Mesenchymal stem cell (in vitro differentiated cells and primary cell): ENCODE measurements at regions not wholly inside any gene's neighbourhood (a gene's known extent, or its start where the extent isn't known, plus 50 kb on each side); places are given as distances from the start of the nearest gene placed in this dataset.

ENCODE experiments used
- DNase-seq: peaks from one replicate; pipeline ENCODE4 v3.0.0-alpha.2; 2013
- H2AFZ ChIP-seq: one replicate; pipeline ENCODE4 v1.6.1; 2013; ENCODE audit warnings: low read depth, mild to moderate bottlenecking, control low read depth, inconsistent platforms, low read length, moderate library complexity
- H2AK5ac ChIP-seq: 2 replicates; pipeline ENCODE4 v1.6.1; 2013; ENCODE audit warnings: low read length, moderate library complexity, mild to moderate bottlenecking, inconsistent platforms; ENCODE audit not compliant: severe bottlenecking
- H2BK120ac ChIP-seq: one replicate; pipeline ENCODE4 v1.6.1; 2013; ENCODE audit warnings: low read depth, mild to moderate bottlenecking, inconsistent platforms, low read length, moderate library complexity
- H2BK12ac ChIP-seq, 2 experiments: one replicate each; pipeline ENCODE4 v1.6.1; 2013; ENCODE audit warnings: inconsistent platforms in 2 of 2, low read length in 2 of 2, mild to moderate bottlenecking in 2 of 2, moderate library complexity in 2 of 2, control low read depth in 1 of 2
- H2BK15ac ChIP-seq: one replicate; pipeline ENCODE4 v1.6.1; 2013; ENCODE audit warnings: mild to moderate bottlenecking, low read depth, inconsistent platforms; ENCODE audit not compliant: poor library complexity, severe bottlenecking
- H2BK5ac ChIP-seq: 2 replicates; pipeline ENCODE4 v1.6.1; 2013; ENCODE audit warnings: low read depth, mild to moderate bottlenecking, low read length, control low read depth, inconsistent platforms; ENCODE audit not compliant: poor library complexity, severe bottlenecking
- H3K14ac ChIP-seq, 2 experiments: one replicate each; pipeline ENCODE4 v1.6.1; 2013; ENCODE audit warnings: inconsistent platforms in 2 of 2, low read length in 2 of 2, control low read depth in 1 of 2, mild to moderate bottlenecking in 1 of 2, moderate library complexity in 1 of 2
- H3K18ac ChIP-seq, 2 experiments: one replicate each; pipeline ENCODE4 v1.6.1; 2013; ENCODE audit warnings: inconsistent platforms in 2 of 2, low read length in 2 of 2, control low read depth in 1 of 2, low read depth in 1 of 2, mild to moderate bottlenecking in 1 of 2
- H3K23ac ChIP-seq, 2 experiments: one replicate each; pipeline ENCODE4 v1.6.1; 2013; ENCODE audit warnings: inconsistent platforms in 2 of 2, low read length in 2 of 2, mild to moderate bottlenecking in 2 of 2, moderate library complexity in 2 of 2, control low read depth in 1 of 2
- H3K27ac ChIP-seq: 2 replicates; pipeline ENCODE4 v1.5.1; 2013; ENCODE audit warnings: mild to moderate bottlenecking, moderate library complexity, low read length, control low read depth, inconsistent platforms; ENCODE audit not compliant: poor library complexity, severe bottlenecking
- H3K27me3 ChIP-seq, 2 experiments: 2 replicates each; pipeline versions ENCODE4 v1.6.1 to v1.7.0; 2013; ENCODE audit warnings: low read length in 2 of 2, mild to moderate bottlenecking in 2 of 2, moderate library complexity in 2 of 2, control low read depth in 1 of 2, inconsistent platforms in 1 of 2; ENCODE audit not compliant: control insufficient read depth in 1 of 2, insufficient read depth in 1 of 2
- H3K36me3 ChIP-seq, 2 experiments: 2 replicates each; pipeline versions ENCODE4 v1.6.1 to v1.7.0; 2013; ENCODE audit warnings: low read length in 2 of 2, control low read depth in 1 of 2, inconsistent platforms in 1 of 2, low read depth in 1 of 2, mild to moderate bottlenecking in 1 of 2; ENCODE audit not compliant: insufficient read depth in 2 of 2, control insufficient read depth in 1 of 2
- H3K4ac ChIP-seq, 2 experiments: one replicate each; pipeline ENCODE4 v1.6.1; 2013; ENCODE audit warnings: inconsistent platforms in 2 of 2, low read length in 2 of 2, mild to moderate bottlenecking in 2 of 2, moderate library complexity in 2 of 2, control low read depth in 1 of 2, low read depth in 1 of 2
- H3K4me1 ChIP-seq: 2 replicates; pipeline ENCODE4 v1.6.1; 2013; ENCODE audit warnings: low read depth, low read length, control low read depth; ENCODE audit not compliant: control insufficient read depth, insufficient read depth
- H3K4me2 ChIP-seq: 2 replicates; pipeline ENCODE4 v1.6.1; 2013; ENCODE audit warnings: low read length, mild to moderate bottlenecking, inconsistent platforms; ENCODE audit not compliant: poor library complexity, severe bottlenecking
- H3K4me3 ChIP-seq, 2 experiments: 2 replicates each; pipeline versions ENCODE4 v1.5.1 to v1.7.0; 2013; ENCODE audit warnings: low read length in 2 of 2, mild to moderate bottlenecking in 2 of 2, control low read depth in 1 of 2, low read depth in 1 of 2; ENCODE audit not compliant: insufficient read depth in 1 of 2
- H3K79me1 ChIP-seq: replicated peaks from 2 replicates; pipeline ENCODE4 v1.6.1; 2013; ENCODE audit warnings: mild to moderate bottlenecking, control low read depth, low read length, inconsistent platforms; ENCODE audit not compliant: poor library complexity, severe bottlenecking
- H3K9ac ChIP-seq: 2 replicates; pipeline ENCODE4 v1.7.0; 2013; ENCODE audit warnings: mild to moderate bottlenecking, low read length, moderate library complexity
- H3K9me3 ChIP-seq: 2 replicates; pipeline ENCODE4 v1.7.0; 2013; ENCODE audit warnings: mild to moderate bottlenecking, low read length; ENCODE audit not compliant: control insufficient read depth
- H4K8ac ChIP-seq: one replicate; pipeline ENCODE4 v1.6.1; 2013; ENCODE audit warnings: inconsistent platforms, mild to moderate bottlenecking, low read length, moderate library complexity
- H4K91ac ChIP-seq: one replicate; pipeline ENCODE4 v1.6.1; 2013; ENCODE audit warnings: mild to moderate bottlenecking, low read length, inconsistent platforms
- WGBS: methylation state at CpG from one replicate; pipeline ENCODE4 v1.1.7; 2013; ENCODE audit warnings: mixed read lengths; 5-methylcytosine and 5-hydroxymethylcytosine counted together

DNA sequence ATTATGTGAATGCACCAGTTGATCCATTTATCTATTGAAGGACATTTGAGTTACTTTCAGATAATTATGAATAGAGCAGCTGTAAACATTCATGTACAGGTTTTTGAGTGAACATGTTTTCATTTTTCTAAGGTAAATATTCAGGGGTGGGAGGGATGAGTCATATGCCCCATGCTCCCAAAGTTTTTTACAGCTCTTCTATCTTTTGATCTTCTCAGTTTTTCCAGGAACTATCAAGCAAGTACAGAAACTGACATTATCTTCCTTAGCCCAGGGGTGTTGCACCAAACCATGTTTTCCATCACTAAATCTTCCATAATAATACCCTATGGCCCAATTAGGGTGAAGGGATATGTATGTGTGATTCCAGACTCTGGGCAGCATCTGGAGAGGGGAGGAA is 384.5 kb downstream of the EMP1 start:
- Histone ChIP-seq H2BK5ac (no peak overlapping the region), H2AFZ (no peak overlapping the region), H2BK120ac (no peak overlapping the region), H3K4me1 (no peaks in the 10 kb centered on the region), H3K4me2 (no peak overlapping the region), H3K27ac (no peak overlapping the region), H3K23ac (peak overlapping the region in 1 of 2 experiments; percentile 24), H2BK12ac (no peak overlapping the region), H3K4ac (no peak overlapping the region), H4K8ac (no peak overlapping the region), H4K91ac (no peak overlapping the region), H3K79me1 (no peaks in the 10 kb centered on the region), H3K9me3 (no peaks in the 10 kb centered on the region), H3K9ac (no peak overlapping the region), H3K27me3 (no peaks in the 10 kb centered on the region), H3K18ac (no peak overlapping the region), H2AK5ac (no peak overlapping the region), H3K4me3 (no peak overlapping the region), H3K14ac (no peak overlapping the region), H2BK15ac (no peak overlapping the region), H3K36me3 (no peaks in the 10 kb centered on the region)
- no peak for DNase-seq

DNA sequence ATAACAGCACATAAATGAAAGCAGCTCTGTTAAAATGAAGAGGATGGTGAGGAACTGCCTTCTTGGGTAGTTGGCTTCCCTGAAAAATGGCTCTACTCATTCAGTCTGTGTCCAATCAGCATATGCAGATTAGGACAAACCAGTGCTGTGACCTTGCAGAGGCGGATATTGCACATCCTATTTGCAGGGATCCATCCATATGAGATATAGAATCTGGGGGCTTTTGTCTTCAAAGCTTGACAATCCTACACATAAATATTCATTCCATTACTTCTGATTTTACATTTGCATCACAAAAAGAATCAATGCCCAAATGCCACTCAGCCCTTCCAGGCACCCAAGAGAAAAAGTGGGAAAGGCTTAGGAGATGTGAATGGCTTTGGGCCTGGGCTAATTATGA is 383.7 kb downstream of the EMP1 start:
- Histone ChIP-seq H3K4me3 (no peak overlapping the region), H3K79me1 (no peaks in the 10 kb centered on the region), H2AK5ac (no peak overlapping the region), H3K23ac (no peak overlapping the region), H3K27ac (no peak overlapping the region), H3K14ac (no peak overlapping the region), H3K27me3 (no peaks in the 10 kb centered on the region), H3K4me1 (no peaks in the 10 kb centered on the region), H3K9me3 (no peaks in the 10 kb centered on the region), H2BK15ac (no peak overlapping the region), H3K18ac (no peak overlapping the region), H4K91ac (no peak overlapping the region), H3K9ac (no peak overlapping the region), H2BK120ac (no peak overlapping the region), H4K8ac (no peak overlapping the region), H3K36me3 (no peaks in the 10 kb centered on the region), H2BK5ac (no peak overlapping the region), H2AFZ (no peak overlapping the region), H3K4me2 (no peak overlapping the region), H2BK12ac (no peak overlapping the region), H3K4ac (no peak overlapping the region)
- 75% methylated on average over 1 of the region's 1 CpG for WGBS
- no peak for DNase-seq

DNA sequence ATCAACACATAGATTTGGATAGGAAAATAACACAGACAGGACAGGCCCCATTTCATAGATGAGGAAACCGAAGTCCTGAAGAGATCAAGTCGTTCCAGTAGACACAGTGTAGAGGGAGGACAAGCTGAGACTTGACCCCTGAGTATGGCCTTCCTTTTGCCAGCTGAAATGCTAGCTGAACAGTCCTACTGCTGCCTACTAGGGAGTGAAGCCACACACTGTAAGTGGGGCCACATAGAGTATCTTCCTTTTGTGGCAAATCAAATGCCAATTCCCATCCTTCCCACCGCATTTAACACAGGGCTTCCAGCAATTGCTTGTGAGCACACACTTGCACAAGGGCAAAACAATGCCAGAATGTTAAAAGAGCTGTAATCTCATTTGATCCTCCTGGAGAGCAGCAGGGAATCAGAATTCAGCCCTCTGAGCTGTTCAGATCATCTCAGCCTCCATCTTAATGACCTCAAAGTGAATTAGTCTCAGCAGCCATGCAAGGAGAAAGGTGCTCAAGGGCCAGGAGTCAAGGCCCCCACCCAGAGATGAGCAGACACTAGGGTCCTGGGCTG is 380.5 kb downstream of the EMP1 start:
- H3K4me2 ChIP-seq = no peak overlapping the region
- no peak overlapping the region for H2AK5ac ChIP-seq
- no peak overlapping the region for H3K9ac ChIP-seq
- no peak overlapping the region for H3K18ac ChIP-seq
- H3K27me3 ChIP-seq = no peaks in the 10 kb centered on the region
- no peak overlapping the region for H2BK120ac ChIP-seq
- H3K4ac ChIP-seq = no peak overlapping the region
- H2BK15ac ChIP-seq = no peak overlapping the region
- 74% methylated on average over 3 of the region's 3 CpGs for WGBS
- H3K23ac ChIP-seq = no peak overlapping the region
- H3K14ac ChIP-seq = no peak overlapping the region
- DNase-seq = no peak
- H3K27ac ChIP-seq = no peak overlapping the region
- no peaks in the 10 kb centered on the region for H3K4me1 ChIP-seq
- no peak overlapping the region for H4K91ac ChIP-seq
- no peaks in the 10 kb centered on the region for H3K9me3 ChIP-seq
- no peak overlapping the region for H2AFZ ChIP-seq
- no peak overlapping the region for H3K4me3 ChIP-seq
- H4K8ac ChIP-seq = no peak overlapping the region
- H2BK5ac ChIP-seq = no peak overlapping the region
- H3K36me3 ChIP-seq = no peaks in the 10 kb centered on the region
- H2BK12ac ChIP-seq = no peak overlapping the region
- H3K79me1 ChIP-seq = no peaks in the 10 kb centered on the region

DNA sequence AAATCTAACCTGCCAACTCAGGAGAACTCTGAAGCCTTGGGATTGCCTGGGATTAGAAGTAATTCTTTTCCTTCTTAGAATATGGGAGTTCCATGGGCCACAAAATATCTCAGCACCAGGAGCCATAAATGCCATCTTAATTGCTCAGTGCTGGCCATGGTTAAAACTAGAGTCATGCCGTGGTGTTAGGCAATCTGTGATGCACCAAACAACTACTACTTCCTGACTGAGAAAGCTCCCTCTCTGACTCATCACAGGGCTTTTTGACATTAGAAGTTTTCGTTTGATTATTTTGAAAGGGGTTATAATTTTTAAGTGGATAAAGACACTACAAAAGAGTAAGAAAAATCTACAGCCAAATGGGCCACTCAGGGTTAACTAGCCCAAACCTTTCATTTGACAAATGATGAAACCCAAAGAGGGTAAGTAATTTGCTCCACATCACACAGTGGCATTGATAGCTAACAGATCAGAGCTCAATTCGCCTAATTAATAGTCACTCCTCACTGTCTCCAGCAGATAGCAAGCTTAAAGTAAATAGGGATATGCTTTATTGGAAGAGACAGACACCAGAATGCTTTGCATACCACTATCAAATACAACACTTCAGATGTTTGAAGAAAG is 377.3 kb downstream of the EMP1 start:
- peak overlapping the region; percentile 46 for H3K9ac ChIP-seq
- no peak overlapping the region for H3K4ac ChIP-seq
- H3K4me1 ChIP-seq = no peaks in the 10 kb centered on the region
- no peak overlapping the region for H3K14ac ChIP-seq
- 20% methylated on average over 1 of the region's 3 CpGs for WGBS
- H3K79me1 ChIP-seq = no peaks in the 10 kb centered on the region
- no peak overlapping the region for H3K4me3 ChIP-seq
- H2AFZ ChIP-seq = no peak overlapping the region
- H2BK120ac ChIP-seq = no peak overlapping the region
- no peak overlapping the region for H3K18ac ChIP-seq
- no peak overlapping the region for H3K27ac ChIP-seq
- no peak overlapping the region for H3K4me2 ChIP-seq
- no peak overlapping the region for H2BK15ac ChIP-seq
- no peak for DNase-seq
- H3K36me3 ChIP-seq = no peaks in the 10 kb centered on the region
- H4K8ac ChIP-seq = no peak overlapping the region
- no peaks in the 10 kb centered on the region for H3K9me3 ChIP-seq
- no peak overlapping the region for H3K23ac ChIP-seq
- no peak overlapping the region for H2AK5ac ChIP-seq
- no peak overlapping the region for H2BK5ac ChIP-seq
- H2BK12ac ChIP-seq = no peak overlapping the region
- H4K91ac ChIP-seq = no peak overlapping the region
- no peaks in the 10 kb centered on the region for H3K27me3 ChIP-seq
